22Rv1 (cell line): ENCODE measurements at regions not wholly inside any gene's neighbourhood (a gene's known extent, or its start where the extent isn't known, plus 50 kb on each side); places are given as distances from the start of the nearest gene placed in this dataset.

Source experiments
- H3K27ac ChIP-seq: fragments of 450-650 bp; 2 replicates; pipeline ENCODE4 v1.5.1; 2017
- CTCF ChIP-seq: fragments of 450-650 bp; IDR thresholded peaks from 2 replicates; pipeline ENCODE4 v1.5.1; 2017; ENCODE audit warnings: mild to moderate bottlenecking
- ZFX ChIP-seq: fragments of 450-650 bp; IDR thresholded peaks from 2 replicates; pipeline ENCODE4 v1.6.1; 2017; ENCODE audit warnings: antibody characterized with exemption, borderline replicate concordance

GRCh38 chr6:50936277-50936681 lies 117.6 kb downstream of the TFAP2B start:
- H3K27ac ChIP-seq = peak overlapping the region; percentile 49
- TF ChIP-seq ZFX (no peak), CTCF (no peak)

GRCh38 chr6:50939931-50940330 lies 121.3 kb downstream of the TFAP2B start:
- TF ChIP-seq CTCF (no peak), ZFX (no peak)
- no peak overlapping the region for H3K27ac ChIP-seq

- H3K27ac ChIP-seq = no peak overlapping the region
- TF ChIP-seq CTCF (no peak), ZFX (no peak)
Observed at GRCh38 chr6:50945789-50946188, 127.1 kb downstream of the TFAP2B start.

GRCh38 chr6:50952092-50952907 lies 133.6 kb downstream of the TFAP2B start:
- TF ChIP-seq CTCF = no peak
- no peak for TF ChIP-seq ZFX
- no peak overlapping the region for H3K27ac ChIP-seq

- H3K27ac ChIP-seq = no peak overlapping the region
- TF ChIP-seq CTCF (no peak), ZFX (no peak)
Observed at GRCh38 chr6:50956014-50956413, 137.3 kb downstream of the TFAP2B start.

- no peak overlapping the region for H3K27ac ChIP-seq
Observed at GRCh38 chr6:50958148-50958697, 139.6 kb downstream of the TFAP2B start.

More at GRCh38 chr6:50958148-50958697, 139.6 kb downstream of the TFAP2B start:
- TF ChIP-seq CTCF (no peak), ZFX (no peak)
